HepG2 (cell line): ENCODE measurements at regions not wholly inside any gene's neighbourhood (a gene's known extent, or its start where the extent isn't known, plus 50 kb on each side); places are given as distances from the start of the nearest gene placed in this dataset.

Experiments
- GATAD1 ChIP-seq: IDR thresholded peaks from 2 replicates; pipeline ENCODE4 v1.6.1; 2016; ENCODE audit warnings: missing genetic modification reagents, missing compliant biosample characterization
- ZNF318 ChIP-seq: sonication (generic); formaldehyde crosslinking; IDR thresholded peaks from 2 replicates; pipeline ENCODE4 v1.4.0; 2020; ENCODE audit warnings: mild to moderate bottlenecking, missing genetic modification reagents
- ZNF83 ChIP-seq: sonication (generic); formaldehyde crosslinking; IDR thresholded peaks from 2 replicates; pipeline ENCODE4 v1.4.0; 2020; ENCODE audit warnings: missing genetic modification reagents, mild to moderate bottlenecking, borderline replicate concordance
- TF ChIP-seq, protein P1 (sequence below): IDR thresholded peaks from 2 replicates; pipeline ENCODE4 v1.6.1; 2016; ENCODE audit warnings: low read depth
- TF ChIP-seq, protein P2 (sequence below): sonication (generic); formaldehyde crosslinking; IDR thresholded peaks from 2 replicates; pipeline ENCODE4 v1.4.0; 2020; ENCODE audit warnings: low read depth, mild to moderate bottlenecking, missing genetic modification reagents

DNA sequence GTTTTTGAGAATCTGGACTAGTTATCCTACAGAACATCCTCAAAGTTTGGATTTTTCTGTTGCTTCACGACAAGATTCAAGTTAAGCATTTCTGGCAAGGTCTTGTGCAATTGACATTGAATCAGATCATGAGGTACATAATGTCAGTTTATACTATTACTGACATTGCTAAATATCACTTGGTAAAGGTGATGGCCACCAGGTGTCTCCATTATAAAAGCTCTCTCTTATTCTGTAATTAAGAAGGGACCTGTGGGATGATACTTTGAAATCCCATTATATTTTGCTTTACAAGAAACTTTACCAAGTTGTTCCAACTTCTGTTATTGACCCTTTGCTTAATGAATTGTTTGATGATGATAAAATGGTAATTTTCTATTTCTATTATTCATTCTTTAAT is 131.0 kb upstream of the ASTN2 start (continued):
- TF ChIP-seq, protein P1, sequence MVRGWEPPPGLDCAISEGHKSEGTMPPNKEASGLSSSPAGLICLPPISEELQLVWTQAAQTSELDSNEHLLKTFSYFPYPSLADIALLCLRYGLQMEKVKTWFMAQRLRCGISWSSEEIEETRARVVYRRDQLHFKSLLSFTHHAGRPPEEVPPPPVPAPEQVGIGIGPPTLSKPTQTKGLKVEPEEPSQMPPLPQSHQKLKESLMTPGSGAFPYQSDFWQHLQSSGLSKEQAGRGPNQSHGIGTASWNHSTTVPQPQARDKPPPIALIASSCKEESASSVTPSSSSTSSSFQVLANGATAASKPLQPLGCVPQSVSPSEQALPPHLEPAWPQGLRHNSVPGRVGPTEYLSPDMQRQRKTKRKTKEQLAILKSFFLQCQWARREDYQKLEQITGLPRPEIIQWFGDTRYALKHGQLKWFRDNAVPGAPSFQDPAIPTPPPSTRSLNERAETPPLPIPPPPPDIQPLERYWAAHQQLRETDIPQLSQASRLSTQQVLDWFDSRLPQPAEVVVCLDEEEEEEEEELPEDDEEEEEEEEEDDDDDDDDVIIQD (CRISPR knock-in tag): no peak
- TF ChIP-seq ZNF318 (CRISPR knock-in tag) (no peak), ZNF83 (CRISPR knock-in tag) (no peak), GATAD1 (CRISPR knock-in tag) (no peak)
- TF ChIP-seq, protein P2, sequence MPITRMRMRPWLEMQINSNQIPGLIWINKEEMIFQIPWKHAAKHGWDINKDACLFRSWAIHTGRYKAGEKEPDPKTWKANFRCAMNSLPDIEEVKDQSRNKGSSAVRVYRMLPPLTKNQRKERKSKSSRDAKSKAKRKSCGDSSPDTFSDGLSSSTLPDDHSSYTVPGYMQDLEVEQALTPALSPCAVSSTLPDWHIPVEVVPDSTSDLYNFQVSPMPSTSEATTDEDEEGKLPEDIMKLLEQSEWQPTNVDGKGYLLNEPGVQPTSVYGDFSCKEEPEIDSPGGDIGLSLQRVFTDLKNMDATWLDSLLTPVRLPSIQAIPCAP (CRISPR knock-in tag): no peak
- TF ChIP-seq, all 625 proteins: peak for 0
